ENCODE measurements at regions not wholly inside any gene's neighbourhood (a gene's known extent, or its start where the extent isn't known, plus 50 kb on each side); places are given as distances from the start of the nearest gene placed in this dataset.

GRCh38 chr5:125093776-125094175 lies 347.3 kb upstream of the ZNF608 start:
- TF ChIP-seq, protein P1, sequence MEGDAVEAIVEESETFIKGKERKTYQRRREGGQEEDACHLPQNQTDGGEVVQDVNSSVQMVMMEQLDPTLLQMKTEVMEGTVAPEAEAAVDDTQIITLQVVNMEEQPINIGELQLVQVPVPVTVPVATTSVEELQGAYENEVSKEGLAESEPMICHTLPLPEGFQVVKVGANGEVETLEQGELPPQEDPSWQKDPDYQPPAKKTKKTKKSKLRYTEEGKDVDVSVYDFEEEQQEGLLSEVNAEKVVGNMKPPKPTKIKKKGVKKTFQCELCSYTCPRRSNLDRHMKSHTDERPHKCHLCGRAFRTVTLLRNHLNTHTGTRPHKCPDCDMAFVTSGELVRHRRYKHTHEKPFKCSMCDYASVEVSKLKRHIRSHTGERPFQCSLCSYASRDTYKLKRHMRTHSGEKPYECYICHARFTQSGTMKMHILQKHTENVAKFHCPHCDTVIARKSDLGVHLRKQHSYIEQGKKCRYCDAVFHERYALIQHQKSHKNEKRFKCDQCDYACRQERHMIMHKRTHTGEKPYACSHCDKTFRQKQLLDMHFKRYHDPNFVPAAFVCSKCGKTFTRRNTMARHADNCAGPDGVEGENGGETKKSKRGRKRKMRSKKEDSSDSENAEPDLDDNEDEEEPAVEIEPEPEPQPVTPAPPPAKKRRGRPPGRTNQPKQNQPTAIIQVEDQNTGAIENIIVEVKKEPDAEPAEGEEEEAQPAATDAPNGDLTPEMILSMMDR (IDR thresholded peaks at IDR 0.05): no peak
- no peak for TF ChIP-seq POLR2A (IDR thresholded peaks at IDR 0.05)
